Upper lobe of left lung (tissue), 4 donors: ENCODE measurements at regions not wholly inside any gene's neighbourhood (a gene's known extent, or its start where the extent isn't known, plus 50 kb on each side); places are given as distances from the start of the nearest gene placed in this dataset.

Experiments used
- POLR2A ChIP-seq, 4 donors: fragments of 450-650 bp; IDR thresholded peaks; one replicate each; pipeline ENCODE4 v1.5.1; 2016 to 2017; ENCODE audit warnings: antibody characterized with exemption in 4 of 4, mild to moderate bottlenecking in 2 of 4
- POLR2AphosphoS5 ChIP-seq, 2 donors: sonication (generic); formaldehyde crosslinking; IDR thresholded peaks; one replicate each; pipeline ENCODE4 v1.5.1; 2017; ENCODE audit warnings: antibody characterized with exemption in 2 of 2
- TF ChIP-seq, protein P1 (sequence below), 6 experiments: fragments of 450-650 bp in 4 of 6; fragments of 200-600 bp in 2 of 6; sonication (generic) in 2 of 6; IDR thresholded peaks; one replicate each; pipeline ENCODE4 v1.5.1; 2016 to 2019; ENCODE audit warnings: antibody characterized with exemption in 6 of 6

GRCh38 chr3:28039829-28040228, 201.6 kb upstream of the CMC1 start:
- TF ChIP-seq, protein P1, sequence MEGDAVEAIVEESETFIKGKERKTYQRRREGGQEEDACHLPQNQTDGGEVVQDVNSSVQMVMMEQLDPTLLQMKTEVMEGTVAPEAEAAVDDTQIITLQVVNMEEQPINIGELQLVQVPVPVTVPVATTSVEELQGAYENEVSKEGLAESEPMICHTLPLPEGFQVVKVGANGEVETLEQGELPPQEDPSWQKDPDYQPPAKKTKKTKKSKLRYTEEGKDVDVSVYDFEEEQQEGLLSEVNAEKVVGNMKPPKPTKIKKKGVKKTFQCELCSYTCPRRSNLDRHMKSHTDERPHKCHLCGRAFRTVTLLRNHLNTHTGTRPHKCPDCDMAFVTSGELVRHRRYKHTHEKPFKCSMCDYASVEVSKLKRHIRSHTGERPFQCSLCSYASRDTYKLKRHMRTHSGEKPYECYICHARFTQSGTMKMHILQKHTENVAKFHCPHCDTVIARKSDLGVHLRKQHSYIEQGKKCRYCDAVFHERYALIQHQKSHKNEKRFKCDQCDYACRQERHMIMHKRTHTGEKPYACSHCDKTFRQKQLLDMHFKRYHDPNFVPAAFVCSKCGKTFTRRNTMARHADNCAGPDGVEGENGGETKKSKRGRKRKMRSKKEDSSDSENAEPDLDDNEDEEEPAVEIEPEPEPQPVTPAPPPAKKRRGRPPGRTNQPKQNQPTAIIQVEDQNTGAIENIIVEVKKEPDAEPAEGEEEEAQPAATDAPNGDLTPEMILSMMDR (IDR thresholded peaks at IDR 0.05): no peak
- no peak for TF ChIP-seq POLR2AphosphoS5 (IDR thresholded peaks at IDR 0.05)
- no peak for TF ChIP-seq POLR2A (IDR thresholded peaks at IDR 0.05)
